ENCODE measurements at regions not wholly inside any gene's neighbourhood (a gene's known extent, or its start where the extent isn't known, plus 50 kb on each side); places are given as distances from the start of the nearest gene placed in this dataset.

GRCh38 chr4:29521281-29521680, 1198.9 kb upstream of the PCDH7 start:
- no peak overlapping the region for H3K4me2 ChIP-seq
- H2AFZ ChIP-seq = no peak overlapping the region
- ChIA-PET CTCF (no interaction called here), POLR2A (ENCODE audit: unreplicated experiment) (no interaction called here)
- H3K36me3 ChIP-seq (ENCODE audit: low read depth) = no peaks in the 10 kb centered on the region
- no peak for DNase-seq
- H3K9me2 ChIP-seq (ENCODE audit: insufficient read depth) = no peaks in the 10 kb centered on the region
- H3K27ac ChIP-seq = no peak overlapping the region
- H3K4me3 ChIP-seq = no peak overlapping the region
- TF ChIP-seq EZH2 (IDR thresholded peaks at IDR 0.05; ENCODE audit: low read depth) (no peak), CTCF (conservative IDR thresholded peaks at IDR 0.05) (no peak)
- H3K4me1 ChIP-seq (replicated peaks; ENCODE audit: insufficient read depth) = no peaks in the 10 kb centered on the region
- intact Hi-C loops (cut with micrococcal nuclease; ENCODE audit: unreplicated experiment) = no loop called here
- H4K20me1 ChIP-seq (ENCODE audit: insufficient read depth) = no peaks in the 10 kb centered on the region
- H3F3A ChIP-seq (ENCODE audit: insufficient read depth, low read depth) = no peaks in the 10 kb centered on the region
- H3K27me3 ChIP-seq (ENCODE audit: insufficient read depth, low read depth) = no peaks in the 10 kb centered on the region
- H3K79me2 ChIP-seq (ENCODE audit: low read depth) = no peaks in the 10 kb centered on the region
- no TSS peak for BruUV-seq (replicated peaks)
- H3K9me3 ChIP-seq (ENCODE audit: insufficient read depth, low read depth) = no peaks in the 10 kb centered on the region

GRCh38 chr4:29536745-29537144, 1183.4 kb upstream of the PCDH7 start:
- H3K9me3 ChIP-seq (ENCODE audit: insufficient read depth, low read depth) = no peaks in the 10 kb centered on the region
- H3K79me2 ChIP-seq (ENCODE audit: low read depth) = no peaks in the 10 kb centered on the region
- H2AFZ ChIP-seq = no peak overlapping the region
- intact Hi-C loops (cut with micrococcal nuclease; ENCODE audit: unreplicated experiment) = no loop called here
- H3K9me2 ChIP-seq (ENCODE audit: insufficient read depth) = no peaks in the 10 kb centered on the region
- H3K4me3 ChIP-seq = no peak overlapping the region
- H3K4me2 ChIP-seq = no peak overlapping the region
- H4K20me1 ChIP-seq (ENCODE audit: insufficient read depth) = no peaks in the 10 kb centered on the region
- no peaks in the 10 kb centered on the region for H3K36me3 ChIP-seq (ENCODE audit: low read depth)
- POLR2A ChIA-PET (ENCODE audit: unreplicated experiment) = no interaction called here
- BruUV-seq (replicated peaks) = no TSS peak
- CTCF ChIA-PET = no interaction called here
- H3K27ac ChIP-seq = no peak overlapping the region
- TF ChIP-seq EZH2 (IDR thresholded peaks at IDR 0.05; ENCODE audit: low read depth) (no peak), CTCF (conservative IDR thresholded peaks at IDR 0.05) (no peak)
- no peaks in the 10 kb centered on the region for H3K27me3 ChIP-seq (ENCODE audit: insufficient read depth, low read depth)
- H3K4me1 ChIP-seq (replicated peaks; ENCODE audit: insufficient read depth) = no peaks in the 10 kb centered on the region
- no peaks in the 10 kb centered on the region for H3F3A ChIP-seq (ENCODE audit: insufficient read depth, low read depth)
- no peak for DNase-seq

GRCh38 chr4:29538889-29539646, 1181.1 kb upstream of the PCDH7 start:
- POLR2A ChIA-PET (ENCODE audit: unreplicated experiment) = no interaction called here
- Histone ChIP-seq H3K4me1 (replicated peaks; ENCODE audit: insufficient read depth) (no peaks in the 10 kb centered on the region), H3K27ac (no peak overlapping the region), H4K20me1 (ENCODE audit: insufficient read depth) (no peaks in the 10 kb centered on the region), H3F3A (ENCODE audit: insufficient read depth, low read depth) (no peaks in the 10 kb centered on the region), H3K4me3 (no peak overlapping the region), H3K4me2 (no peak overlapping the region), H2AFZ (no peak overlapping the region), H3K9me3 (ENCODE audit: insufficient read depth, low read depth) (no peaks in the 10 kb centered on the region), H3K79me2 (ENCODE audit: low read depth) (no peaks in the 10 kb centered on the region), H3K36me3 (ENCODE audit: low read depth) (no peaks in the 10 kb centered on the region), H3K9me2 (ENCODE audit: insufficient read depth) (no peaks in the 10 kb centered on the region), H3K27me3 (ENCODE audit: insufficient read depth, low read depth) (no peaks in the 10 kb centered on the region)
- no TSS peak for BruUV-seq (replicated peaks)
- DNase-seq = no peak
- intact Hi-C loops (cut with micrococcal nuclease; ENCODE audit: unreplicated experiment) = loop anchor here (1.0 kb wide), 1 partner anchor 48 kb away; no protein-coding TSS in a partner anchor
- CTCF ChIA-PET = no interaction called here
- no peak for TF ChIP-seq EZH2 (IDR thresholded peaks at IDR 0.05; ENCODE audit: low read depth)
- no peak for TF ChIP-seq CTCF (conservative IDR thresholded peaks at IDR 0.05)
